GM19351 (cell line): ENCODE measurements at regions not wholly inside any gene's neighbourhood (a gene's known extent, or its start where the extent isn't known, plus 50 kb on each side); places are given as distances from the start of the nearest gene placed in this dataset.

Source experiments
- ATAC-seq: cut with Tn5 transposase; IDR thresholded peaks from one replicate; pipeline ENCODE4 v1.9.1; 2021; ENCODE audit warnings: mild to moderate bottlenecking, moderate library complexity; ENCODE audit not compliant: unreplicated experiment

GRCh38 chr2:155215037-155215707, 516.7 kb downstream of the KCNJ3 start:
- no peak for ATAC-seq

- ATAC-seq, result no peak
These were observed 511.4 kb downstream of the KCNJ3 start for GRCh38 chr2:155209696-155210450.

GRCh38 chr2:155203178-155203577, 504.7 kb downstream of the KCNJ3 start:
- peak; percentile 82 for ATAC-seq

- no peak for ATAC-seq
These were observed 502.3 kb downstream of the KCNJ3 start for GRCh38 chr2:155200753-155201152.

- ATAC-seq, result peak; percentile 69
These were observed 491.8 kb downstream of the KCNJ3 start for GRCh38 chr2:155190342-155190741.

- no peak for ATAC-seq
These were observed 480.4 kb downstream of the KCNJ3 start for GRCh38 chr2:155178921-155179320.

GRCh38 chr2:155176345-155176744, 477.9 kb downstream of the KCNJ3 start:
- no peak for ATAC-seq

GRCh38 chr2:155169317-155169716, 470.8 kb downstream of the KCNJ3 start:
- ATAC-seq, result no peak

GRCh38 chr2:155162494-155162893, 464.0 kb downstream of the KCNJ3 start:
- ATAC-seq, result no peak

- no peak for ATAC-seq
These were observed 462.8 kb downstream of the KCNJ3 start for GRCh38 chr2:155161314-155161713.

- ATAC-seq, result no peak
These were observed 459.2 kb downstream of the KCNJ3 start for GRCh38 chr2:155157711-155158110.

GRCh38 chr2:155157065-155157464, 458.6 kb downstream of the KCNJ3 start:
- ATAC-seq, result no peak

GRCh38 chr2:155151945-155152344, 453.4 kb downstream of the KCNJ3 start:
- no peak for ATAC-seq

GRCh38 chr2:155151472-155151871, 453.0 kb downstream of the KCNJ3 start:
- no peak for ATAC-seq

- peak; percentile 95 for ATAC-seq
These were observed 447.3 kb downstream of the KCNJ3 start for GRCh38 chr2:155145758-155146229.

- ATAC-seq, result peak; percentile 21
These were observed 442.9 kb downstream of the KCNJ3 start for GRCh38 chr2:155141418-155141817.

GRCh38 chr2:155125585-155126230, 427.2 kb downstream of the KCNJ3 start:
- ATAC-seq, result no peak

GRCh38 chr2:155115846-155116245, 417.4 kb downstream of the KCNJ3 start:
- ATAC-seq, result no peak

- ATAC-seq, result no peak
These were observed 412.6 kb downstream of the KCNJ3 start for GRCh38 chr2:155111070-155111469.

GRCh38 chr2:155109527-155109926, 411.0 kb downstream of the KCNJ3 start:
- ATAC-seq, result no peak

- no peak for ATAC-seq
These were observed 401.8 kb downstream of the KCNJ3 start for GRCh38 chr2:155100261-155100660.

GRCh38 chr2:155099784-155100183, 401.3 kb downstream of the KCNJ3 start:
- no peak for ATAC-seq
